GM18870 (cell line): ENCODE measurements at regions not wholly inside any gene's neighbourhood (a gene's known extent, or its start where the extent isn't known, plus 50 kb on each side); places are given as distances from the start of the nearest gene placed in this dataset.

Experiments
- ATAC-seq: cut with Tn5 transposase; IDR thresholded peaks from one replicate; pipeline ENCODE4 v1.9.1; 2021; ENCODE audit warnings: moderate library complexity; ENCODE audit not compliant: unreplicated experiment

GRCh38 chr9:82675102-82675501 is 387.8 kb downstream of the RASEF start:
- ATAC-seq: no peak

- no peak for ATAC-seq
These were observed 387.3 kb downstream of the RASEF start for GRCh38 chr9:82675605-82676004.

- ATAC-seq: no peak
These were observed 385.9 kb downstream of the RASEF start for GRCh38 chr9:82677086-82677485.

- no peak for ATAC-seq
These were observed 383.5 kb downstream of the RASEF start for GRCh38 chr9:82679472-82679871.

GRCh38 chr9:82680179-82680935 is 382.6 kb downstream of the RASEF start:
- no peak for ATAC-seq

GRCh38 chr9:82681809-82682208 is 381.1 kb downstream of the RASEF start:
- no peak for ATAC-seq

GRCh38 chr9:82682431-82682830 is 380.5 kb downstream of the RASEF start:
- ATAC-seq: no peak

- no peak for ATAC-seq
These were observed 367.2 kb downstream of the RASEF start for GRCh38 chr9:82695704-82696103.

GRCh38 chr9:82706786-82707185 is 356.2 kb downstream of the RASEF start:
- ATAC-seq: no peak

- ATAC-seq: no peak
These were observed 346.1 kb downstream of the RASEF start for GRCh38 chr9:82716821-82717220.

GRCh38 chr9:82720515-82720914 is 342.4 kb downstream of the RASEF start:
- ATAC-seq: no peak

GRCh38 chr9:82721593-82721992 is 341.3 kb downstream of the RASEF start:
- ATAC-seq: no peak

GRCh38 chr9:82722051-82722450 is 340.9 kb downstream of the RASEF start:
- no peak for ATAC-seq

GRCh38 chr9:82722561-82722960 is 340.4 kb downstream of the RASEF start:
- ATAC-seq: no peak

GRCh38 chr9:82726424-82727276 is 336.3 kb downstream of the RASEF start:
- no peak for ATAC-seq

GRCh38 chr9:82729141-82729540 is 333.8 kb downstream of the RASEF start:
- no peak for ATAC-seq

- no peak for ATAC-seq
These were observed 332.9 kb downstream of the RASEF start for GRCh38 chr9:82729991-82730589.

GRCh38 chr9:82732928-82733327 is 330.0 kb downstream of the RASEF start:
- ATAC-seq: no peak

- ATAC-seq: no peak
These were observed 326.8 kb downstream of the RASEF start for GRCh38 chr9:82736126-82736525.

- ATAC-seq: no peak
These were observed 326.2 kb downstream of the RASEF start for GRCh38 chr9:82736701-82737100.

- ATAC-seq: no peak
These were observed 317.0 kb downstream of the RASEF start for GRCh38 chr9:82745919-82746318.

- no peak for ATAC-seq
These were observed 312.5 kb downstream of the RASEF start for GRCh38 chr9:82750411-82750913.
